LNCaP clone FGC (cell line): ENCODE measurements at regions not wholly inside any gene's neighbourhood (a gene's known extent, or its start where the extent isn't known, plus 50 kb on each side); places are given as distances from the start of the nearest gene placed in this dataset.

Experiments
- DNase-seq: peaks from one replicate; pipeline ENCODE4 v3.0.0-alpha.2; 2011; ENCODE audit warnings: low read depth
- H3K4me3 ChIP-seq: 2 replicates; pipeline ENCODE4 v1.5.1; 2011; ENCODE audit warnings: mild to moderate bottlenecking, low read depth, low read length, control low read depth
- CTCF ChIP-seq: IDR thresholded peaks from 2 replicates; pipeline ENCODE4 v1.5.1; 2012; ENCODE audit warnings: mild to moderate bottlenecking; ENCODE audit not compliant: control insufficient read depth, insufficient read depth; ENCODE audit errors: extremely low read depth

- no peak for TF ChIP-seq CTCF
- no peak for DNase-seq
- no peak overlapping the region for H3K4me3 ChIP-seq
Measured at GRCh38 chr2:201959626-201960025, 74.0 kb upstream of the FZD7 start.

GRCh38 chr2:201960305-201960704, 73.3 kb upstream of the FZD7 start:
- DNase-seq = no peak
- TF ChIP-seq CTCF = no peak
- no peak overlapping the region for H3K4me3 ChIP-seq

- no peak for DNase-seq
- no peak overlapping the region for H3K4me3 ChIP-seq
- TF ChIP-seq CTCF = no peak
Measured at GRCh38 chr2:201961401-201961800, 72.3 kb upstream of the FZD7 start.

- DNase-seq = no peak
- no peak for TF ChIP-seq CTCF
- no peak overlapping the region for H3K4me3 ChIP-seq
Measured at GRCh38 chr2:201962774-201963562, 70.7 kb upstream of the FZD7 start.

GRCh38 chr2:201964011-201964410, 69.6 kb upstream of the FZD7 start:
- TF ChIP-seq CTCF = no peak
- DNase-seq = no peak
- H3K4me3 ChIP-seq = no peak overlapping the region

- DNase-seq = no peak
- no peak for TF ChIP-seq CTCF
- H3K4me3 ChIP-seq = no peak overlapping the region
Measured at GRCh38 chr2:201964631-201965206, 68.9 kb upstream of the FZD7 start.
